Right lobe of liver (tissue), 4 donors: ENCODE measurements at regions not wholly inside any gene's neighbourhood (a gene's known extent, or its start where the extent isn't known, plus 50 kb on each side); places are given as distances from the start of the nearest gene placed in this dataset.

ENCODE experiments used
- POLR2A ChIP-seq: fragments of 450-650 bp; IDR thresholded peaks from one replicate; pipeline ENCODE4 v1.6.1; 2017; ENCODE audit warnings: antibody characterized with exemption, mild to moderate bottlenecking
- TF ChIP-seq, protein P1 (sequence below), 4 donors: fragments of 200-600 bp in 3 of 4; fragments of 450-650 bp in 1 of 4; IDR thresholded peaks; one replicate each; pipeline versions ENCODE4 v1.5.1 to v1.8.0; 2016 to 2022; ENCODE audit warnings: antibody characterized with exemption in 4 of 4, mild to moderate bottlenecking in 2 of 4
- donor health status: DM: no; HTN: no; CAD: no.
- donor health status: DM: no; HTN: no; CAD: no.
- donor health status: DM: no; HTN: yes; CAD: no.

DNA sequence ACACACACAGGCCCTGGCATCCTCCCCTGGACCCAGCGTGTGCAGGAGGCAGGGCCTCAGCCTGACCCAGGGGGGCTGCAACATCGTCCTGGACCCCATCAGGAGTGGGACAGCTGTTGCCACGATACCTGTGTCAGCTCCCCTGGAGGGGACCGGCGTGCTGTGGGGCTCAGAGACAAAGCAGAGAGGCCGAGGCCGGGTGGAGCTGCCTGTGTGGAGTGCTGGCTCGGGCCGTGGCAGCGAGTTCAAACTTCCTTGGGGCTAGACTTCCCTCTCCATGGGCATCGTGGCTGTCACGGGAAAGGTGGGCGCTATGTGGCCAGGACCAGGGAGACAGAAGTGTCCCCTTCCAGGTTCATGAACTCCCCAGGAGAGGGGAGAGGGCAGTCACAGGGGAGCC lies 155.0 kb upstream of the SFSWAP start:
- TF ChIP-seq, protein P1, sequence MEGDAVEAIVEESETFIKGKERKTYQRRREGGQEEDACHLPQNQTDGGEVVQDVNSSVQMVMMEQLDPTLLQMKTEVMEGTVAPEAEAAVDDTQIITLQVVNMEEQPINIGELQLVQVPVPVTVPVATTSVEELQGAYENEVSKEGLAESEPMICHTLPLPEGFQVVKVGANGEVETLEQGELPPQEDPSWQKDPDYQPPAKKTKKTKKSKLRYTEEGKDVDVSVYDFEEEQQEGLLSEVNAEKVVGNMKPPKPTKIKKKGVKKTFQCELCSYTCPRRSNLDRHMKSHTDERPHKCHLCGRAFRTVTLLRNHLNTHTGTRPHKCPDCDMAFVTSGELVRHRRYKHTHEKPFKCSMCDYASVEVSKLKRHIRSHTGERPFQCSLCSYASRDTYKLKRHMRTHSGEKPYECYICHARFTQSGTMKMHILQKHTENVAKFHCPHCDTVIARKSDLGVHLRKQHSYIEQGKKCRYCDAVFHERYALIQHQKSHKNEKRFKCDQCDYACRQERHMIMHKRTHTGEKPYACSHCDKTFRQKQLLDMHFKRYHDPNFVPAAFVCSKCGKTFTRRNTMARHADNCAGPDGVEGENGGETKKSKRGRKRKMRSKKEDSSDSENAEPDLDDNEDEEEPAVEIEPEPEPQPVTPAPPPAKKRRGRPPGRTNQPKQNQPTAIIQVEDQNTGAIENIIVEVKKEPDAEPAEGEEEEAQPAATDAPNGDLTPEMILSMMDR (IDR thresholded peaks at IDR 0.05): no peak
- no peak for TF ChIP-seq POLR2A
